Mesenteric fat pad (tissue), 1 donor: ENCODE measurements at regions not wholly inside any gene's neighbourhood (a gene's known extent, or its start where the extent isn't known, plus 50 kb on each side); places are given as distances from the start of the nearest gene placed in this dataset.
"Not testable (repeated sequence)": the region's sequence is repeated elsewhere in the genome, so short reads cannot be mapped to it uniquely, and the experiment has no call there.

Experiments used
- DNase-seq: peaks from one replicate; pipeline ENCODE4 v3.0.0-alpha.2; 2020; ENCODE audit warnings: low spot score
- donor health status: DM: yes; HTN: yes; CAD: no.

GRCh38 chr3:106341087-106341486 lies 472.3 kb upstream of the CBLB start:
- DNase-seq: no peak

GRCh38 chr3:106341586-106342162 lies 472.9 kb upstream of the CBLB start:
- no peak for DNase-seq

GRCh38 chr3:106342386-106342785 lies 473.6 kb upstream of the CBLB start:
- DNase-seq: no peak

GRCh38 chr3:106343811-106344210 lies 475.0 kb upstream of the CBLB start:
- DNase-seq: no peak

GRCh38 chr3:106345353-106346027 lies 476.7 kb upstream of the CBLB start:
- no peak for DNase-seq

GRCh38 chr3:106347350-106347749 lies 478.5 kb upstream of the CBLB start:
- no peak for DNase-seq

GRCh38 chr3:106348139-106348690 lies 479.4 kb upstream of the CBLB start:
- DNase-seq: no peak

GRCh38 chr3:106349191-106349881 lies 480.5 kb upstream of the CBLB start:
- no peak for DNase-seq

- no peak for DNase-seq
Observed at GRCh38 chr3:106355873-106356272, 487.1 kb upstream of the CBLB start.

GRCh38 chr3:106359692-106360091 lies 490.9 kb upstream of the CBLB start:
- no peak for DNase-seq

GRCh38 chr3:106360901-106361300 lies 492.1 kb upstream of the CBLB start:
- DNase-seq: not testable (repeated sequence)

GRCh38 chr3:106364477-106364876 lies 495.7 kb upstream of the CBLB start:
- DNase-seq: no peak

- no peak for DNase-seq
Observed at GRCh38 chr3:106365061-106365691, 496.4 kb upstream of the CBLB start.

GRCh38 chr3:106366352-106366751 lies 497.5 kb upstream of the CBLB start:
- no peak for DNase-seq

GRCh38 chr3:106367496-106367895 lies 498.7 kb upstream of the CBLB start:
- no peak for DNase-seq

- no peak for DNase-seq
Observed at GRCh38 chr3:106371221-106371970, 502.6 kb upstream of the CBLB start.

GRCh38 chr3:106371971-106372805 lies 503.4 kb upstream of the CBLB start:
- DNase-seq: no peak

GRCh38 chr3:106372806-106373190 lies 504.0 kb upstream of the CBLB start:
- no peak for DNase-seq

GRCh38 chr3:106376016-106376570 lies 507.3 kb upstream of the CBLB start:
- DNase-seq: no peak

- DNase-seq: no peak
Observed at GRCh38 chr3:106379251-106379750, 510.5 kb upstream of the CBLB start.
